OCI-LY7 (cell line): ENCODE measurements at regions not wholly inside any gene's neighbourhood (a gene's known extent, or its start where the extent isn't known, plus 50 kb on each side); places are given as distances from the start of the nearest gene placed in this dataset.

ENCODE experiments used
- BruUV-seq: library from RNA; stranded (reverse); fragments of 400-500 nt; replicated peaks from 2 replicates; lab custom pipeline; 2021; lab: Mats Ljungman, UMichigan
- CTCF ChIA-PET: fragments of 300-600 bp; sonication (Branson Sonifier 250); formaldehyde crosslinking; loops from one replicate; lab custom pipeline; 2022; ENCODE audit warnings: antibody characterized with exemption; ENCODE audit not compliant: unreplicated experiment; lab: Charles Lee
- POLR2A ChIA-PET: fragments of 300-600 bp; sonication (Branson Sonifier 250); formaldehyde crosslinking; loops from one replicate; lab custom pipeline; 2022; ENCODE audit warnings: antibody characterized with exemption; lab: Charles Lee
- DNase-seq: peaks from one replicate; pipeline ENCODE4 v3.0.0-alpha.2; 2015; ENCODE audit warnings: low spot score
- H2AFZ ChIP-seq: fragments of 200-600 bp; sonication (generic), shearing (Covaris generic); 2 replicates; pipeline ENCODE4 v1.6.1; 2014; ENCODE audit warnings: mild to moderate bottlenecking, antibody characterized with exemption, low read length, moderate library complexity
- H3K27ac ChIP-seq: fragments of 200-600 bp; sonication (generic); 2 replicates; pipeline ENCODE4 v1.5.1; 2014; ENCODE audit warnings: mixed run types, low read depth, mild to moderate bottlenecking, moderate library complexity, low read length, inconsistent platforms; ENCODE audit not compliant: poor library complexity, severe bottlenecking
- H3K36me3 ChIP-seq: fragments of 200-600 bp; sonication (generic); 2 replicates; pipeline ENCODE4 v1.6.1; 2014; ENCODE audit warnings: mild to moderate bottlenecking, antibody characterized with exemption, low read length, moderate library complexity, mixed read lengths; ENCODE audit not compliant: insufficient read depth
- H3K4me1 ChIP-seq: fragments of 200-600 bp; sonication (generic); 2 replicates; pipeline ENCODE4 v1.5.1; 2014; ENCODE audit warnings: mild to moderate bottlenecking, low read length; ENCODE audit not compliant: insufficient read depth, poor library complexity, severe bottlenecking
- H3K4me2 ChIP-seq: fragments of 200-600 bp; sonication (generic); 2 replicates; pipeline ENCODE4 v1.6.1; 2014; ENCODE audit warnings: mild to moderate bottlenecking, low read length
- H3K4me3 ChIP-seq: fragments of 200-600 bp; sonication (generic); 2 replicates; pipeline ENCODE4 v1.5.1; 2014; ENCODE audit warnings: mild to moderate bottlenecking, low read depth, low read length; ENCODE audit not compliant: poor library complexity, severe bottlenecking
- H3K79me2 ChIP-seq: fragments of 200-600 bp; sonication (generic); 2 replicates; pipeline ENCODE4 v1.6.1; 2016; ENCODE audit warnings: low read depth, mild to moderate bottlenecking, low read length, moderate library complexity, mixed read lengths; ENCODE audit not compliant: insufficient read depth
- H3K9me2 ChIP-seq: fragments of 200-600 bp; sonication (generic); 2 replicates; pipeline ENCODE4 v1.6.1; 2016; ENCODE audit warnings: mild to moderate bottlenecking, low read length, mixed read lengths; ENCODE audit not compliant: insufficient read depth
- H3K9me3 ChIP-seq: fragments of 200-600 bp; sonication (generic); 2 replicates; pipeline ENCODE4 v1.6.1; 2014; ENCODE audit warnings: mild to moderate bottlenecking, mixed run types, low read length, mixed read lengths
- H4K20me1 ChIP-seq: fragments of 200-600 bp; sonication (generic); 2 replicates; pipeline ENCODE4 v1.6.1; 2014; ENCODE audit warnings: mild to moderate bottlenecking, antibody characterized with exemption, low read length, moderate library complexity, mixed read lengths; ENCODE audit not compliant: insufficient read depth
- EZH2phosphoT487 ChIP-seq: fragments of 200-600 bp; sonication (generic); IDR thresholded peaks from 2 replicates; pipeline ENCODE4 v1.6.1; 2018; ENCODE audit warnings: low read depth, borderline replicate concordance, mild to moderate bottlenecking, mixed run types, antibody characterized with exemption, low read length, moderate library complexity, mixed read lengths
- intact Hi-C: fragments of 100-400 bp; cut with micrococcal nuclease; formaldehyde crosslinking; loops from one replicate; pipeline ENCODE4 v1.10.0; 2022; ENCODE audit not compliant: unreplicated experiment
- TF ChIP-seq, protein P1 (sequence below): fragments of 200-600 bp; sonication (generic); conservative IDR thresholded peaks from 2 replicates; pipeline ENCODE4 v1.5.1; 2014; ENCODE audit warnings: mild to moderate bottlenecking, antibody characterized with exemption, low read length, moderate library complexity, mixed read lengths

- ChIA-PET POLR2A (interaction anchor here (1.3 kb wide), 1 partner anchor 431 kb away, joined by 3 read pairs; no protein-coding TSS in a partner anchor), CTCF (no interaction called here)
- Histone ChIP-seq H3K9me3 (no peaks in the 10 kb centered on the region), H3K4me3 (no peak overlapping the region), H3K4me2 (no peak overlapping the region), H4K20me1 (no peaks in the 10 kb centered on the region), H3K79me2 (no peaks in the 10 kb centered on the region), H3K9me2 (no peaks in the 10 kb centered on the region), H2AFZ (no peak overlapping the region), H3K4me1 (no peaks in the 10 kb centered on the region), H3K27ac (no peak overlapping the region), H3K36me3 (no peaks in the 10 kb centered on the region)
- intact Hi-C loops, result no loop called here
- TF ChIP-seq EZH2phosphoT487, result no peak
- TF ChIP-seq, protein P1, sequence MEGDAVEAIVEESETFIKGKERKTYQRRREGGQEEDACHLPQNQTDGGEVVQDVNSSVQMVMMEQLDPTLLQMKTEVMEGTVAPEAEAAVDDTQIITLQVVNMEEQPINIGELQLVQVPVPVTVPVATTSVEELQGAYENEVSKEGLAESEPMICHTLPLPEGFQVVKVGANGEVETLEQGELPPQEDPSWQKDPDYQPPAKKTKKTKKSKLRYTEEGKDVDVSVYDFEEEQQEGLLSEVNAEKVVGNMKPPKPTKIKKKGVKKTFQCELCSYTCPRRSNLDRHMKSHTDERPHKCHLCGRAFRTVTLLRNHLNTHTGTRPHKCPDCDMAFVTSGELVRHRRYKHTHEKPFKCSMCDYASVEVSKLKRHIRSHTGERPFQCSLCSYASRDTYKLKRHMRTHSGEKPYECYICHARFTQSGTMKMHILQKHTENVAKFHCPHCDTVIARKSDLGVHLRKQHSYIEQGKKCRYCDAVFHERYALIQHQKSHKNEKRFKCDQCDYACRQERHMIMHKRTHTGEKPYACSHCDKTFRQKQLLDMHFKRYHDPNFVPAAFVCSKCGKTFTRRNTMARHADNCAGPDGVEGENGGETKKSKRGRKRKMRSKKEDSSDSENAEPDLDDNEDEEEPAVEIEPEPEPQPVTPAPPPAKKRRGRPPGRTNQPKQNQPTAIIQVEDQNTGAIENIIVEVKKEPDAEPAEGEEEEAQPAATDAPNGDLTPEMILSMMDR, result no peak
- no TSS peak for BruUV-seq
- no peak for DNase-seq
Observed at GRCh38 chr6:144806222-144806621, 521.1 kb downstream of the UTRN start.

- no TSS peak for BruUV-seq
- H3K4me2 ChIP-seq, result no peak overlapping the region
Observed at GRCh38 chr6:144809120-144809519, 524.0 kb downstream of the UTRN start.

GRCh38 chr6:144809969-144810368, 524.8 kb downstream of the UTRN start:
- no TSS peak for BruUV-seq
- Histone ChIP-seq H2AFZ (no peak overlapping the region), H4K20me1 (no peaks in the 10 kb centered on the region), H3K9me3 (no peaks in the 10 kb centered on the region), H3K4me2 (no peak overlapping the region), H3K79me2 (no peaks in the 10 kb centered on the region), H3K9me2 (no peaks in the 10 kb centered on the region), H3K36me3 (no peaks in the 10 kb centered on the region), H3K27ac (no peak overlapping the region), H3K4me3 (no peak overlapping the region), H3K4me1 (no peaks in the 10 kb centered on the region)
- intact Hi-C loops, result no loop called here
- POLR2A ChIA-PET, result interaction anchor here (0.7 kb wide), 1 partner anchor 1580 kb away, joined by 4 read pairs; no protein-coding TSS in a partner anchor
- CTCF ChIA-PET, result no interaction called here
- no peak for TF ChIP-seq EZH2phosphoT487
- TF ChIP-seq, protein P1, result no peak
- DNase-seq, result no peak

More at GRCh38 chr6:144809120-144809519, 524.0 kb downstream of the UTRN start:
- CTCF ChIA-PET, result no interaction called here
- Histone ChIP-seq H3K9me3 (no peaks in the 10 kb centered on the region), H3K36me3 (no peaks in the 10 kb centered on the region), H3K79me2 (no peaks in the 10 kb centered on the region), H4K20me1 (no peaks in the 10 kb centered on the region), H2AFZ (no peak overlapping the region), H3K4me3 (no peak overlapping the region), H3K4me1 (no peaks in the 10 kb centered on the region), H3K9me2 (no peaks in the 10 kb centered on the region), H3K27ac (no peak overlapping the region)
- no peak for DNase-seq
- TF ChIP-seq, protein P1, result no peak
- TF ChIP-seq EZH2phosphoT487, result no peak
- intact Hi-C loops, result no loop called here
- POLR2A ChIA-PET, result no interaction called here
